Neural cell (in vitro differentiated cells): ENCODE measurements at regions not wholly inside any gene's neighbourhood (a gene's known extent, or its start where the extent isn't known, plus 50 kb on each side); places are given as distances from the start of the nearest gene placed in this dataset.

ENCODE experiments used
- CTCF ChIP-seq: fragments of 450-650 bp; IDR thresholded peaks from 2 replicates; pipeline ENCODE4 v1.5.1; 2014; ENCODE audit warnings: antibody characterized with exemption, mild to moderate bottlenecking, moderate library complexity; ENCODE audit not compliant: poor library complexity, severe bottlenecking
- EP300 ChIP-seq: fragments of 450-650 bp; conservative IDR thresholded peaks from 2 replicates; pipeline ENCODE4 v1.6.1; 2014; ENCODE audit warnings: antibody characterized with exemption, mild to moderate bottlenecking, moderate library complexity; ENCODE audit not compliant: poor library complexity, severe bottlenecking
- EZH2 ChIP-seq: fragments of 200-600, 300-800 bp; shearing (Covaris generic), sonication (generic); IDR thresholded peaks from 2 replicates; pipeline ENCODE4 v1.6.1; 2014; ENCODE audit warnings: antibody characterized with exemption, low read length, borderline replicate concordance, mild to moderate bottlenecking; ENCODE audit not compliant: insufficient read depth, poor library complexity, severe bottlenecking
- MXI1 ChIP-seq: fragments of 450-650 bp; conservative IDR thresholded peaks from 2 replicates; pipeline ENCODE4 v1.6.1; 2014; ENCODE audit warnings: antibody characterized with exemption, mild to moderate bottlenecking; ENCODE audit not compliant: poor library complexity, severe bottlenecking
- POLR2AphosphoS5 ChIP-seq: IDR thresholded peaks from 2 replicates; pipeline ENCODE4 v1.6.1; 2012
- RAD21 ChIP-seq: fragments of 450-650 bp; conservative IDR thresholded peaks from 2 replicates; pipeline ENCODE4 v1.6.1; 2014; ENCODE audit warnings: antibody characterized with exemption, mild to moderate bottlenecking, moderate library complexity
- REST ChIP-seq: IDR thresholded peaks from 2 replicates; pipeline ENCODE4 v1.6.1; 2012; ENCODE audit warnings: borderline replicate concordance
- SMC3 ChIP-seq: fragments of 450-650 bp; conservative IDR thresholded peaks from 2 replicates; pipeline ENCODE4 v1.6.1; 2014; ENCODE audit warnings: antibody characterized with exemption, mild to moderate bottlenecking, moderate library complexity; ENCODE audit not compliant: poor library complexity
- TAF1 ChIP-seq: IDR thresholded peaks from 2 replicates; pipeline ENCODE4 v1.6.1; 2012; ENCODE audit warnings: low read depth

GRCh38 chr6:147135211-147135681 is 69.0 kb upstream of the STXBP5 start:
- TF ChIP-seq REST (no peak), CTCF (no peak), EP300 (no peak), EZH2 (no peak), POLR2AphosphoS5 (no peak), TAF1 (no peak), SMC3 (no peak), RAD21 (no peak), MXI1 (no peak)
